HG02970 (cell line): ENCODE measurements at regions not wholly inside any gene's neighbourhood (a gene's known extent, or its start where the extent isn't known, plus 50 kb on each side); places are given as distances from the start of the nearest gene placed in this dataset.
"Not testable (repeated sequence)": the region's sequence is repeated elsewhere in the genome, so short reads cannot be mapped to it uniquely, and the experiment has no call there.

ENCODE experiments used
- ATAC-seq: cut with Tn5 transposase; IDR thresholded peaks from one replicate; pipeline ENCODE4 v1.9.1; 2021; ENCODE audit warnings: mild to moderate bottlenecking, moderate library complexity, moderate number of reproducible peaks; ENCODE audit not compliant: unreplicated experiment, low FRiP score

GRCh38 chr2:129004940-129005490 is 686.3 kb upstream of the HS6ST1 start:
- no peak for ATAC-seq

- no peak for ATAC-seq
Measured at GRCh38 chr2:129006135-129006886, 687.6 kb upstream of the HS6ST1 start.

- ATAC-seq = no peak
Measured at GRCh38 chr2:129006901-129007300, 688.2 kb upstream of the HS6ST1 start.

- ATAC-seq = no peak
Measured at GRCh38 chr2:129008055-129008880, 689.6 kb upstream of the HS6ST1 start.

DNA sequence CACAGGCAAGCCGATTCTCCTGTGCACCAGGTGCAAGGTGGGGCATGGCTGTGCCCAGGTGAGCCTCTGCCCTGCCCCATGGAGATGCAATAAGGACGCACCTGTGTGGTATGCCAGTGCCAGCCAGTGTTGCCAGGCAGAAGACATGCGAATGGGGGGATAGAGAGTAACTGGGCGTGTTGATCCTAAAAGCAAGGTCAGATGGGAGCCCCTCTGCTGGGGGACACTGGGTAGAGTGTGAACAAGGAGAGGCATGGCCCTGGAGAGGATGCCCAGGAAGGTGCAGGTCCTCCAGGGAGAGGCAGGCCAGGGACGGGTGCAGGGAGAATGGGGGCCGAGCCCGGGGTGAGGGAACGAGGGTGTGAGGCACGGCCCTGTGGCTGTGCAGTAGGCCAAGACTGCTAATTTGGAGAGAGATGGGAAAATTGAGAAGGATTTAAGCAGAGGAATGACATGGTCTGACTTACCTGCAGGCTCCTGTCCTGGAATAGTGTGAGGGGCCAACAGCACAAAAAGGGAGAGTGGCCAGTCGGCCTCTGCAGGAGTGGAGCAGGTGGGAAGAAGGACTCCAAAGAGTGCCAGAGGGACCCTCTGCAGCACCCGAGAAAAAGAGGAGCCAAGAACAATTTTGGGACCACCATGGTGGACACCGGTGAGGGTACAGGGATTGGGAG is 690.4 kb upstream of the HS6ST1 start:
- ATAC-seq = no peak

DNA sequence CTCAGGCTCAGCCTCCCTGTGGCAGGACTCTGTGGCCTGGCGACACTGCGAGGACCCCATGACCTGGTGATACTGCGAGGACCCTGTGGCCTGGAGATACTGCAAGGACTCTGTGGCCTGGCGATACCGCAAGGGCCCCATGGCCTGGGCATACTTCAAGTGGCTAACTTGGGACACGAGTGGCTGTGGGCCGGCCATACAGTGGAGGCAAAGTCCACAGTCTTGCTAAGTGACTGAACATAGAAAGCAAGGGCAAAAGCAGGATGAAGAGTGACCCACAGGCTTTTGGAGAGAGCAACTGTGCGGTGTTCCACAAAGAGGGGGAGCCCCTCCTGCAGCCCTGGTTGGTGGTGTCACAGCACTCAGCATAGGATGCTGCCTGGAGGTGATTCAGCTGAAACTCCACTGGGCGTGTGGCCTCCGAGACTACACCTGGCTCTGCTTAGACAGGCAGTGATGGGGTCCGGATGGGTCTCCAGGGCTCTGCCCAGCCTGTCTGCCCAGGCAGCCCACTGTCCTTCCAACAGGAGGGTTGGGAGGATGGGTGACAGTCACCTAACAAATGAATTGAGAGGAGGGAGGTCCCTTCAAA is 691.0 kb upstream of the HS6ST1 start:
- ATAC-seq = no peak

DNA sequence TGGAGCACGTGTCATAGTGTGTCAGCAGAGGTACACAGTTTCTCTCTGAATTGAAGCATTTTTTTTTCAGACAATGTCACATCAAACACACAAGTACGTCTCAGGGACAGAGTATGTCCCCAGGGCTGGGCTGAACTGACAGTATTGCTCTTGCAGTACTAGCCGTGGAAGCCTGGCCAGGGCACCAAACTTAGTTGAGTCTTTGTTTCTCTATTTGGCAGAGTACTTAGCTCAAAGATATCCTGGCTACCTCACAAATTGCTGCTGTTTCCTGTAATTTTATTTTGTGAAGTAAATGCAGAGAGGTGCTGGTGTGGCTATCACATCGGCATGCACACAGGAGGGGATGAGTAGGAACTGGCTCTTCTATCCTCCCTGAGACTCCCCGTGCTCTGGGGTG is 691.6 kb upstream of the HS6ST1 start:
- ATAC-seq = no peak

- ATAC-seq = no peak
Measured at GRCh38 chr2:129011466-129012061, 692.9 kb upstream of the HS6ST1 start.

- ATAC-seq = no peak
Measured at GRCh38 chr2:129014432-129014831, 695.8 kb upstream of the HS6ST1 start.

DNA sequence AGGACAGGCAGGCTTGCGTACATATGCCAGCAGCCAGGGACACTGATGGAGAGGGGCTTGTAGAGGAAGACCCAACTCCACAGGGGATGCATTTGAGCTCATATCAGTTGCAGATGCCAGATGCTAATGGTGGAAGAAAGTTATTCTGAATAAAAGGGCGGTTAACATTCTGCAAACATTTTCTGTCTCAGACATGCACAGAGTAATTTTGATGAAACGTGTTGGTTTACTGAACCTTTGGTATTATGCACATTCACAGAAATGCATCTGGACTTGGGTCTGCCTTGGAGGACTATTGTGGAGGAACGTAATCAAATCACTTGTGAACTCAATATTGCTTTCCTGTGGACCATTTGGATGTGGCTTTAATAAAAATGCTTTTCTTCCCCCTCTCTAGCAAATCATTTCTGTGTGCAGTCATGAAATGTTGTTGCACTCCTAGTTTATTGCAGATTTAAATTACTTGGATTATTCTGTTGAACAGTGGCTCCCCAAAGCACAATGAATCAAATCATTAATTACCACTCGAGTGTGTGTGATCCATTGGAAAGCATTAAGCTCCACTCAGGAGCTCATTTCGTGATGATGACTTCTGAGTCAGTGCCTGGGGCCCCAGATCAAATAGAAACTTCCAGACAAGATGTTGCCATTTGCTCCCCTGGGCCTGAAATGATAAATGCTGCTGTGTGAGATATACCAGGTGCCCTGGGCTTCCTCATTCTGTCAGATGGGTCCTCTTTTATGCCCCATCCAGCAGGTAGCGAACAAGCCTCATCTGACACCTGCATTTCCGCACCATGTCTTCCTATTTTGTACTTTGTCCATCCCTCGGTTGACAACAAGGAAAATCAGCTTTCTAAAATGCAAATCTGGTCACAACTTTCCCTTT is 697.0 kb upstream of the HS6ST1 start:
- ATAC-seq = no peak

DNA sequence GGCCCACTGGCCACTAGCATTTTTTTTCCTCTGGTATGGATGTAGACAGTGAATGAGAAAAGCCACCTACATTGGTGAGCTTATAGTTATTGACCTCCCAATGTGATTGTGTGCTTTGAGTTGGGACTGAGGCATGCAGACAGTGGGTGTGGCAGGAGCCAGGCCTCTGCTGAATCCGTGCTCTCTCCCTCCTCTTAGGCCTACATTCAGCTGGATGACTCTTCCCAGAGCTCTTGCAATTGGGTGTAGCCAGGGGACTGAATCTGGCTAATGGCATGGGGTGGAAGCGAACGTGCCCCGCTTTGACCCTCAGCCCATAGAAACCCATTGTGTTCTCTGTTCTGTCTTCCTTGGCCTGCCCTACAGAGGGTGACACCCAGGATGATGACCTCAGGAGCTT is 698.3 kb upstream of the HS6ST1 start:
- ATAC-seq = no peak

- ATAC-seq = no peak
Measured at GRCh38 chr2:129024796-129025195, 706.1 kb upstream of the HS6ST1 start.

DNA sequence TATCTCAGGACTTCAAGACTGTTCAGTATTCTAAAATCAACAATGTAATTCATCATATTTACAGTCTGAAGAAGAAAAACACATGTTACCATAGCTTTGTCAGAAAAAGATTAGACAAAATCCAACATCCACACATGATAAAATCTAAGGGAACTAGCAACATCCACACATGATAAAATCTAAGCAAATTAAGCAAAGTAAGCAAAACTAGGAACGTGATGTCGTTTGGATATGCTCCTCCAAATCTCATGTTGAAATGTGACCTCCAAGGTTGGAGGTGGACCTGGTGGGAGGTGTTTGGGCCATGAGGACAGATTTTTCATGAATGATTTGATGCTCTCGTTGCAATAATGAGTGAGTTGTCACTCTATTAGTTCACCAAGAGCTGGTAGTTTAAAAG is 717.3 kb upstream of the HS6ST1 start:
- ATAC-seq = no peak

DNA sequence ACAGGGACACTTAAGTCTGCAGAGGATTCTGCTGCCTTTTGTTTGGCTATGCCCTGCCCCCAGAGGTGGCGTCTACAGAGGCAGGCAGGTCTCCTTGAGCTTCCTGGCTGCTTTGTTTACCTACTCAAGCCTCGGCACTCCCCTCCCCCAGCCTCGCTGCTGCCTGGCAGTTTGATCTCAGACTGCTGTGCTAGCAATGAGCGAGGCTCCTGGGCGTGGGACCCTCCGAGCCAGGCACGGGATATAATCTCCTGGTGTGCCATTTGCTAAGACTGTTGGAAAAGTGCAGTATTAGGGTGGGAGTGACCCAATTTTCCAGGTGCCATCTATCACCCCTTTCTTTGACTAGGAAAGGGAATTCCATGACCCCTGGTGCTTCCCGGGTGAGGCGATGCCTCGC is 725.0 kb upstream of the HS6ST1 start:
- not testable (repeated sequence) for ATAC-seq

GRCh38 chr2:129046475-129046874 is 727.8 kb upstream of the HS6ST1 start:
- not testable (repeated sequence) for ATAC-seq

GRCh38 chr2:129050101-129050500 is 731.4 kb upstream of the HS6ST1 start:
- no peak for ATAC-seq

DNA sequence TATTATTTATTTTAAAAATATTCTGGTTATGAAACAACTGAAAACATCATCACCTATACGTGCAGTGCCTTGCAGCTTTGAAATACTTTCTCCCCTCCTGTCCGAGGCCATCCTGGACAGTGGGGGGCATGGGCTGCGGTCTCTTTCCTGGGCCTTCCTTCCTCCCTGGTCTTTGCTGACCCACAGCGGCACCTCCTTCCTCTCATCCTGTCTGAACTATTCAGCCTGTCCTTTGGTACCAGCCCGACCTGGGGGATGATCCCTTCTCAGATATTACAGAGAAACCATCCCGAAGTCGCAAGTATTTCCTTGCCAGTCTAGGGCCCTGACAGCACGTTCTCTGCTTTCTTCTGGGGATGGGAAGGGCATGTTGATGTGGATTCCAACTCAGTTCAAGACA is 736.6 kb upstream of the HS6ST1 start:
- no peak for ATAC-seq

GRCh38 chr2:129055824-129056223 is 737.2 kb upstream of the HS6ST1 start:
- ATAC-seq = no peak

DNA sequence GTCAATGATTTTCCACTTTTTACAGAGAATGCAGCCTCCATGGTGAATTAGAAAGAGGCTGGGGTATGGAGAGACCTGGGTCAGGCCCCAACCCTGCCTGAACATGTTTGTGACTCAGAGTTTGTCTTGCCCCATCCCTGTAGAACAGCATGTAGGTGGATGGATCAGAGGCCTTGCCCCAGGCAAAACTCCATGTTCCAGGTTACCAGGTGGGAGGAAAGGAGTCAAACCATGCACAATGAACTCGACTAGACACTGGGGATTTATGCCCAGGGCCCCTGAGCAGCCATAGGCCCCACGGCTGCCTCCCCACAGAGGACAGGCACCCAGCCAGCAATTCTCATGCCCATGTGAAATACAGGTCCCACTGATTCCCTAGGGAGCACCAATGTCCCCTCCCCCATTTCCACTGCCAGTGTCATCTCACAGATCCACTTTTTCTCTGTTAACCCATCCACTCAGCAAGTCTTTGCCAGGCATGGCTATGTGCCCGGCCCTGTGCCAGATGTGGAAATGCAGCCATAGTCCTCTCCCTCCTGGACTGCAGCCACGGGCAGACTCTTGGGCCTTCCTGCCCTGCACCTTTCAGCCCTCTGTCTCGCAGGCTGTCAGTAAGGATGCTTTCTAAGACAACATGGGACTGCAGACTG is 737.8 kb upstream of the HS6ST1 start:
- ATAC-seq = no peak
